Breast epithelium (tissue), 4 donors: ENCODE measurements at regions not wholly inside any gene's neighbourhood (a gene's known extent, or its start where the extent isn't known, plus 50 kb on each side); places are given as distances from the start of the nearest gene placed in this dataset.

Experiments used
- DNase-seq, 2 donors: peaks; one replicate each; pipeline ENCODE4 v3.0.0-alpha.2; 2019; ENCODE audit warnings: low spot score in 2 of 2
- H3K27ac ChIP-seq, 2 donors: fragments of 200-600 bp; sonication (generic) in 1 of 2; one replicate each; pipeline ENCODE4 v1.5.1; 2016 to 2019; ENCODE audit warnings: mild to moderate bottlenecking in 1 of 2
- H3K27me3 ChIP-seq, 2 donors: fragments of 200-600 bp; sonication (generic) in 1 of 2; one replicate each; pipeline versions ENCODE4 v1.5.1 to v1.6.0; 2017 to 2019; ENCODE audit warnings: control low read depth in 1 of 2, mild to moderate bottlenecking in 1 of 2
- H3K36me3 ChIP-seq: fragments of 200-600 bp; one replicate; pipeline ENCODE4 v1.5.1; 2019
- H3K4me1 ChIP-seq, 2 donors: fragments of 200-600 bp; sonication (generic); one replicate each; pipeline ENCODE4 v1.5.1; 2016 to 2019; ENCODE audit warnings: control low read depth in 1 of 2
- H3K4me3 ChIP-seq, 3 donors: fragments of 200-600 bp; sonication (generic); 1 replicate in 2 of 3; 2 replicates in 1 of 3; pipeline ENCODE4 v1.5.1; 2016 to 2019; ENCODE audit warnings: mild to moderate bottlenecking in 3 of 3, moderate library complexity in 2 of 3
- H3K9me3 ChIP-seq, 2 donors: fragments of 200-600 bp; sonication (generic) in 1 of 2; one replicate each; pipeline ENCODE4 v1.5.1; 2016 to 2019; ENCODE audit warnings: control low read depth in 1 of 2
- POLR2A ChIP-seq: fragments of 450-650 bp; IDR thresholded peaks from one replicate; pipeline ENCODE4 v1.6.1; 2016; ENCODE audit warnings: antibody characterized with exemption, mild to moderate bottlenecking, moderate library complexity
- POLR2AphosphoS5 ChIP-seq, 3 donors: sonication (generic); formaldehyde crosslinking; IDR thresholded peaks; one replicate each; pipeline ENCODE4 v1.6.1; 2017; ENCODE audit warnings: antibody characterized with exemption in 3 of 3
- intact Hi-C: fragments of 100-400 bp; cut with DNase I; formaldehyde crosslinking; loops from one replicate; pipeline ENCODE4 v1.15.1; 2023; ENCODE audit warnings: low total_unique reads
- TF ChIP-seq, protein P1 (sequence below), 3 donors: fragments of 450-650 bp; IDR thresholded peaks; one replicate each; pipeline ENCODE4 v1.5.1; 2016 to 2017; ENCODE audit warnings: antibody characterized with exemption in 3 of 3, mild to moderate bottlenecking in 3 of 3, moderate library complexity in 3 of 3

DNA sequence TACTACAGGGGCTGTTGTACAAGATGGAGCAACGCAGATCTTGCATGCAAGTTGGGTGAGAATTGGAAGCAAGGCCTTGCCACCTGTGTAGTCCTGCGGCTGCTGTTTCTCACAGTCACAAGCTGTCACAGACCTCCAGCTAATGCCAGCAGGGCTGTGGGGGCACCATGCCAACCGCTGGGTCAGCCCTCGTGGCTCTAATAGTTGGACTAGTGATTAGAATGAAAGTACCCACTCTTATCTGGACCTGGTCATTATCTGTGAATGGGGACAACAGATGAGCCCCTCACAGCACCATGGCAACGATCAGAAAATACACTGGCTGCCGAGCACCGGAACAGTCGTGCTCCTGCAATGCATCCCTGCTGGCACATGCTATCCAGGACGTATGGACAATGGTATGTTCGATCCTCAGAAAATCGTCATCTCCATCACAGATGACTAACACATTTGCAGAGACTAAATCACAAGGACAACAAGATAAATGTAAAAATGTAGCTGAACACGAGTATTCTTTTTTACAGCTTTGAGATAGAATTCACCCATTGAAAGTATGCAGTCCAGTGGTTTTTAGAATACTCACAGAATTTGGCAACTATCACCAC is 80.4 kb upstream of the CALN1 start:
- no peak for DNase-seq
- TF ChIP-seq POLR2A (no peak), POLR2AphosphoS5 (IDR thresholded peaks at IDR 0.05) (no peak)
- TF ChIP-seq, protein P1, sequence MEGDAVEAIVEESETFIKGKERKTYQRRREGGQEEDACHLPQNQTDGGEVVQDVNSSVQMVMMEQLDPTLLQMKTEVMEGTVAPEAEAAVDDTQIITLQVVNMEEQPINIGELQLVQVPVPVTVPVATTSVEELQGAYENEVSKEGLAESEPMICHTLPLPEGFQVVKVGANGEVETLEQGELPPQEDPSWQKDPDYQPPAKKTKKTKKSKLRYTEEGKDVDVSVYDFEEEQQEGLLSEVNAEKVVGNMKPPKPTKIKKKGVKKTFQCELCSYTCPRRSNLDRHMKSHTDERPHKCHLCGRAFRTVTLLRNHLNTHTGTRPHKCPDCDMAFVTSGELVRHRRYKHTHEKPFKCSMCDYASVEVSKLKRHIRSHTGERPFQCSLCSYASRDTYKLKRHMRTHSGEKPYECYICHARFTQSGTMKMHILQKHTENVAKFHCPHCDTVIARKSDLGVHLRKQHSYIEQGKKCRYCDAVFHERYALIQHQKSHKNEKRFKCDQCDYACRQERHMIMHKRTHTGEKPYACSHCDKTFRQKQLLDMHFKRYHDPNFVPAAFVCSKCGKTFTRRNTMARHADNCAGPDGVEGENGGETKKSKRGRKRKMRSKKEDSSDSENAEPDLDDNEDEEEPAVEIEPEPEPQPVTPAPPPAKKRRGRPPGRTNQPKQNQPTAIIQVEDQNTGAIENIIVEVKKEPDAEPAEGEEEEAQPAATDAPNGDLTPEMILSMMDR (IDR thresholded peaks at IDR 0.05) = no peak
- Histone ChIP-seq H3K27me3 (no peaks in the 10 kb centered on the region), H3K4me3 (no peak overlapping the region), H3K4me1 (no peaks in the 10 kb centered on the region), H3K9me3 (peaks cover 0 to 12% of the 10 kb centered on the region in 2 donors), H3K27ac (no peak overlapping the region), H3K36me3 (no peaks in the 10 kb centered on the region)
- intact Hi-C loops = no loop called here

DNA sequence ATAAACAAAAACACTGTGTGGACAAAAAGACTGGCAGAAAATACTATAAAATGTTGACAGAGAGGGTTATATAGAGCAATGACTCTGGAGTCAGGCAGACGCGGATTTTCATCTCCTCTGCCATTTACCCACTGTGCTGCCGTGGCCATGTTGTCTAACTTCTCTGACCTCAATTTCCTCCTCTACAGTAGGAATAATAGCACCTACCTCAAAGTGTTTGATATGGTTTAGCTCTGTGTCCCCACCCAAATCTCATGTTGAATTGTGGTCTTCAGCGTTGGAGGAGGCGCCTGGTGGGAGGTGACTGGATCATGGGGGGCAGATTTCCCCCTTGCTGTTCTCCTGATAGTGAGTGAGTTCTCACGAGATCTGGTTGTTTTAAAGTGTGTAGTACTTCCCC is 78.2 kb upstream of the CALN1 start:
- no peak for DNase-seq
- Histone ChIP-seq H3K4me1 (no peaks in the 10 kb centered on the region), H3K36me3 (no peaks in the 10 kb centered on the region), H3K27me3 (no peaks in the 10 kb centered on the region), H3K9me3 (no peaks in the 10 kb centered on the region), H3K27ac (no peak overlapping the region), H3K4me3 (no peak overlapping the region)
- intact Hi-C loops = no loop called here
- TF ChIP-seq, protein P1 (IDR thresholded peaks at IDR 0.05) = no peak
- TF ChIP-seq POLR2AphosphoS5 (IDR thresholded peaks at IDR 0.05) (no peak), POLR2A (no peak)

DNA sequence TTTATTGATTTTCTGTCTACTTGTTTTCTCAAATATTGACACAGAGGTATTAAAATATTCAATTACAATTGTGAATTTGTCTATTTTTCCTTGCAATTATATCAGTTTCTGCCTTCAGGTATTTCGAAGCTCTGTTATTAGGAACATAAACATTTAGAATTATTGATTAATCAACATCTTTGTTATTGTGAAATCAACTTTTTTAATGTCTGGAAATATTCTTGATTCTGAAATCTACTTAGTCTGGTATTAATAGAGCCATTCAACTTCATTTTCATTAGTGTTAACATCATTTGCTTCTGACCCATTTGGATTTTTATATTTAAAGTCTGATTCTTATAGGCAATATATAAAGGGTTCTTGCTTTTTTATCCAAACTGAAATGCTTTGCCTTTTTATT is 69.8 kb upstream of the CALN1 start:
- TF ChIP-seq POLR2A = no peak
- TF ChIP-seq POLR2AphosphoS5 (IDR thresholded peaks at IDR 0.05) = no peak
- TF ChIP-seq, protein P1 (IDR thresholded peaks at IDR 0.05) = no peak
- H3K27ac ChIP-seq = no peak overlapping the region
- H3K27me3 ChIP-seq = no peaks in the 10 kb centered on the region
- no peak for DNase-seq
- no peaks in the 10 kb centered on the region for H3K4me1 ChIP-seq
- no peak overlapping the region for H3K4me3 ChIP-seq
- no peaks in the 10 kb centered on the region for H3K36me3 ChIP-seq
- intact Hi-C loops = no loop called here
- no peaks in the 10 kb centered on the region for H3K9me3 ChIP-seq

DNA sequence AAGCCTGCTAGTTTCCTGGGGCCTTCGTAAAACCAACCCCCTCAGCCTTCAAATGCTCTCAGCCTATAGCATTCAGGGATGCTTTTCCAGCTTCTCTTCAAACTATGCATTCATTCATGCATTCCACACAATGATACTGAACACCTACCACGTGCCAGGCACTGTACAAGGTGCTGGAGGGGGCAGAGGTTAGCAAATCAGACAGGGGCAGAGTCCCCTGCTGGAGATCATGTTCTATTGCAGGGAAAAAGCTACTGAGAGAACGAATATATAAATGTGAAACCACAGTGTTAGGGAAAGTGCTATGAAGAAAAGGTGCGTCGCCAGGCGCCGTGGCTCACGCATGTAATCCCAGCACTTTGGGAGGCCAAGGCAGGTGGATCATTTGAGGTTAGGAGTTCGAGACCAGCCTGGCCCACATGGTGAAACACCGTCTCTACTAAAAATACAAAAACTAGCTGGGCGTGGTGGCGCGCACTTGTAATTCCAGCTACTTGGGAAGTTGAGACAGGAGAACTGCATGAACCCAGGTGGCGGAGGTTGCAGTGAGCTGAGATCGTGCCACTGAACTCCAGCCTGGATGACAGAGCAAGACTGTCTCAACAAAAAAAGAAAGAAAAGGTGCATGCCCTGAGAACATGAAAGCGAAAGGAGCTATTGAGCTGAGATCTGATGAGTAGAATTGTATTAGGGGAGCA is 64.6 kb upstream of the CALN1 start:
- Histone ChIP-seq H3K9me3 (peaks cover 0 to 3% of the 10 kb centered on the region in 2 donors), H3K27me3 (no peaks in the 10 kb centered on the region), H3K4me3 (no peak overlapping the region), H3K4me1 (no peaks in the 10 kb centered on the region), H3K27ac (no peak overlapping the region), H3K36me3 (no peaks in the 10 kb centered on the region)
- intact Hi-C loops = no loop called here
- DNase-seq = no peak
- TF ChIP-seq POLR2AphosphoS5 (IDR thresholded peaks at IDR 0.05) = no peak
- TF ChIP-seq, protein P1 (IDR thresholded peaks at IDR 0.05) = no peak
- no peak for TF ChIP-seq POLR2A

DNA sequence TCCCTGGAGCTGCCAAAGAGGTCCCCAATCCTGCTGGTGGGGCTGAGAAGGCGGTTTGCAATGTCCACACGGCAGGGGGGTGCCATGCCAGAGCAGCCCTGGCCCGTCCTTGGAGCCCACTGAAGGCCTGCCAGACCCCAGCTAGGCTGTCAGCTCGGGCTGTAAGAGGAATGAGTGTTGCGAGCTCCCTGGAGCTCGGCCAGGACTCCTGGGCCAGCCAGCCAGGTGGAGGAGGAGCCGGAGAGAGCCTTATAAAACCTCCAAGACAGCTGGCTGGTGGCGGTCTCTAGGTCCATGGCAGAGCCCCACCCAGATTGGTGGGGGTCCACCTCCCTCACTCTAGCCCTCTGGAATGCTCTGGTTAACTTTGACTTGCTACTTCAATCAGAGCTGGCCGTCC is 55.1 kb upstream of the CALN1 start:
- Histone ChIP-seq H3K27me3 (no peaks in the 10 kb centered on the region), H3K4me3 (no peak overlapping the region), H3K27ac (no peak overlapping the region), H3K4me1 (no peaks in the 10 kb centered on the region), H3K9me3 (peaks cover 0 to 22% of the 10 kb centered on the region in 2 donors), H3K36me3 (no peaks in the 10 kb centered on the region)
- intact Hi-C loops = no loop called here
- no peak for DNase-seq
- TF ChIP-seq POLR2AphosphoS5 (IDR thresholded peaks at IDR 0.05) (no peak), POLR2A (no peak)
- TF ChIP-seq, protein P1 (IDR thresholded peaks at IDR 0.05) = no peak
